GM12878 (cell line): ENCODE measurements at regions not wholly inside any gene's neighbourhood (a gene's known extent, or its start where the extent isn't known, plus 50 kb on each side); places are given as distances from the start of the nearest gene placed in this dataset.

ENCODE experiments used
- ATAC-seq: fragments of 200-7000 bp; cut with Tn5 transposase; 3 replicates; pipeline ENCODE4 v1.9.1; 2020; ENCODE audit warnings: mild to moderate bottlenecking, moderate library complexity
- BruUV-seq: library from RNA; stranded (reverse); fragments of 400-500 nt; replicated peaks from 2 replicates; lab custom pipeline; 2021; lab: Mats Ljungman, UMichigan
- CTCF ChIA-PET: fragments of 300-600 bp; sonication (Branson Sonifier 250); formaldehyde crosslinking; extraction: SDS; loops from one replicate; lab custom pipeline; 2021; ENCODE audit warnings: inconsistent platforms; lab: Yijun Ruan, JAX
- POLR2A ChIA-PET: fragments of 350-600 bp; formaldehyde crosslinking; extraction: SDS; loops from one replicate; lab custom pipeline; 2021; ENCODE audit warnings: inconsistent platforms; lab: Charles Lee
- RAD21 ChIA-PET: fragments of 300-600 bp; sonication (Branson Sonifier 250); formaldehyde crosslinking; loops from one replicate; lab custom pipeline; 2023; ENCODE audit warnings: antibody characterized with exemption; ENCODE audit not compliant: unreplicated experiment; lab: Charles Lee
- SMC1A ChIA-PET: fragments of 300-600 bp; sonication (Branson Sonifier 250); formaldehyde crosslinking; loops from one replicate; lab custom pipeline; 2023; ENCODE audit not compliant: unreplicated experiment, uncharacterized antibody; lab: Charles Lee
- DNase-seq: peaks from one replicate; pipeline ENCODE4 v3.0.0-alpha.2; 2011; ENCODE audit warnings: low read depth, low spot score
- FAIRE-seq: peaks from 3 replicates; lab custom pipeline; 2011; peaks lifted over from hg19 to GRCh38; lab: Jason Lieb, UNC
- H2AFZ ChIP-seq: 2 replicates; pipeline ENCODE4 v1.6.0; 2011; ENCODE audit warnings: low read depth, low read length, control low read depth; ENCODE audit not compliant: control insufficient read depth
- H3K27ac ChIP-seq: 2 replicates; pipeline ENCODE4 v1.5.1; 2011; ENCODE audit warnings: control low read depth; ENCODE audit not compliant: control insufficient read depth, insufficient read depth
- H3K27me3 ChIP-seq, 2 experiments: replicated peaks in 1 of 2; 2 replicates each; pipeline versions ENCODE4 v1.6.0 to v1.6.1; 2011; ENCODE audit warnings: low read length in 1 of 2; ENCODE audit not compliant: control insufficient read depth in 2 of 2, insufficient read depth in 2 of 2
- H3K36me3 ChIP-seq, 2 experiments: 2 replicates each; pipeline ENCODE4 v1.5.1; 2011; ENCODE audit warnings: low read length in 1 of 2; ENCODE audit not compliant: control insufficient read depth in 2 of 2, insufficient read depth in 2 of 2
- H3K4me1 ChIP-seq: 2 replicates; pipeline ENCODE4 v1.6.1; 2011; ENCODE audit warnings: mild to moderate bottlenecking, low read length, moderate library complexity, mixed read lengths; ENCODE audit not compliant: control insufficient read depth, insufficient read depth
- H3K4me2 ChIP-seq: 2 replicates; pipeline ENCODE4 v1.6.0; 2011; ENCODE audit warnings: control low read depth; ENCODE audit not compliant: control insufficient read depth, insufficient read depth
- H3K4me3 ChIP-seq: fragments of 200-600 bp; sonication (generic); 2 replicates; pipeline ENCODE4 v1.5.1; 2016
- H3K79me2 ChIP-seq: 2 replicates; pipeline ENCODE4 v1.6.0; 2011; ENCODE audit warnings: low read length; ENCODE audit not compliant: control insufficient read depth, insufficient read depth
- H3K9ac ChIP-seq: 2 replicates; pipeline ENCODE4 v1.8.0; 2011; ENCODE audit warnings: low read length, control low read depth, mixed read lengths; ENCODE audit not compliant: control insufficient read depth, insufficient read depth
- H3K9me3 ChIP-seq: replicated peaks from 3 replicates; pipeline ENCODE4 v1.5.1; 2011; ENCODE audit warnings: mild to moderate bottlenecking, low read length; ENCODE audit not compliant: control insufficient read depth, insufficient read depth
- H4K20me1 ChIP-seq: 2 replicates; pipeline ENCODE4 v1.6.0; 2011; ENCODE audit not compliant: control insufficient read depth, insufficient read depth
- ELK1 ChIP-seq: IDR thresholded peaks from 2 replicates; pipeline ENCODE4 v1.6.1; 2012; ENCODE audit warnings: low read depth, low read length, improper control_type of control experiment
- FOS ChIP-seq: IDR thresholded peaks from 3 replicates; pipeline ENCODE4 v1.6.1; 2011; ENCODE audit warnings: borderline replicate concordance; ENCODE audit not compliant: insufficient read length; ENCODE audit errors: extremely low read depth
- HSF1 ChIP-seq: fragments of 150-350 bp; IDR thresholded peaks from 2 replicates; pipeline ENCODE4 v1.6.1; 2014; ENCODE audit warnings: mild to moderate bottlenecking, low read depth, low read length
- IKZF2 ChIP-seq, 2 experiments: fragments of 450-650 bp; IDR thresholded peaks; 2 replicates each; pipeline ENCODE4 v1.6.1; 2017; ENCODE audit warnings: mild to moderate bottlenecking in 2 of 2, moderate library complexity in 2 of 2
- NBN ChIP-seq: fragments of 450-650 bp; IDR thresholded peaks from 2 replicates; pipeline ENCODE4 v1.6.1; 2016
- NR2C1 ChIP-seq: fragments of 450-650 bp; IDR thresholded peaks from 2 replicates; pipeline ENCODE4 v1.6.1; 2017; ENCODE audit warnings: antibody characterized with exemption, mild to moderate bottlenecking, moderate library complexity
- PAX8 ChIP-seq: fragments of 450-650 bp; IDR thresholded peaks from 2 replicates; pipeline ENCODE4 v1.6.1; 2017; ENCODE audit warnings: mild to moderate bottlenecking, moderate library complexity
- SMARCA5 ChIP-seq: fragments of 450-650 bp; IDR thresholded peaks from 2 replicates; pipeline ENCODE4 v1.6.1; 2017; ENCODE audit warnings: mild to moderate bottlenecking
- SP1 ChIP-seq: IDR thresholded peaks from one replicate; pipeline ENCODE4 v1.6.1; 2011; ENCODE audit warnings: low read depth, low read length
- SREBF2 ChIP-seq: IDR thresholded peaks from 2 replicates; pipeline ENCODE4 v1.6.1; 2012; ENCODE audit warnings: mild to moderate bottlenecking, low read length
- TCF3 ChIP-seq: IDR thresholded peaks from 2 replicates; pipeline ENCODE4 v1.6.1; 2012; ENCODE audit warnings: low read depth, mild to moderate bottlenecking, low read length, borderline replicate concordance; ENCODE audit not compliant: insufficient read depth
- ZSCAN29 ChIP-seq: fragments of 450-650 bp; IDR thresholded peaks from 2 replicates; pipeline ENCODE4 v1.6.1; 2017; ENCODE audit warnings: mild to moderate bottlenecking, moderate library complexity
- ZZZ3 ChIP-seq: IDR thresholded peaks from 2 replicates; pipeline ENCODE4 v1.6.1; 2011; ENCODE audit warnings: low read depth; ENCODE audit not compliant: control insufficient read depth, insufficient read length
- WGBS: methylation state at CpG from one replicate; pipeline ENCODE4 v1.1.6; 2016; ENCODE audit warnings: low lambda C conversion rate; ENCODE audit not compliant: insufficient replicate concordance, insufficient coverage; ENCODE audit errors: missing lambda C conversion rate; 5-methylcytosine and 5-hydroxymethylcytosine counted together
- in situ Hi-C: fragments of 300-500 bp; cut with MboI; formaldehyde crosslinking; loops from 9 replicates; pipeline ENCODE4 v1.14.3; 2018; ENCODE audit warnings: mixed read lengths
- intact Hi-C: fragments of 100-400 bp; cut with micrococcal nuclease; formaldehyde crosslinking; loops from one replicate; pipeline ENCODE4 v1.14.2; 2022; ENCODE audit not compliant: unreplicated experiment

GRCh38 chr1:208551024-208551423 is 306.8 kb upstream of the PLXNA2 start:
- Histone ChIP-seq H2AFZ (no peak overlapping the region), H3K9ac (no peak overlapping the region), H3K36me3 (no peaks in the 10 kb centered on the region), H3K4me2 (no peak overlapping the region), H3K9me3 (no peaks in the 10 kb centered on the region), H3K4me1 (no peaks in the 10 kb centered on the region), H3K27ac (no peak overlapping the region), H4K20me1 (no peaks in the 10 kb centered on the region), H3K79me2 (no peaks in the 10 kb centered on the region), H3K4me3 (no peak overlapping the region), H3K27me3 (no peaks in the 10 kb centered on the region)
- 22% methylated on average over 4 of the region's 4 CpGs for WGBS
- intact Hi-C loops (no loop called here), in situ Hi-C loops (no loop called here)
- FAIRE-seq (no peak), DNase-seq (no peak), ATAC-seq (no peak)
- no peak for TF ChIP-seq FOS
- no peak for TF ChIP-seq SMARCA5
- no peak for TF ChIP-seq SREBF2
- no peak for TF ChIP-seq SP1
- no peak for TF ChIP-seq HSF1
- TF ChIP-seq ZZZ3, result no peak
- POLR2A ChIA-PET, result no interaction called here
- SMC1A ChIA-PET, result interaction anchor here (1.0 kb wide), 1 partner anchor 9 kb away, joined by 3 read pairs; no protein-coding TSS in a partner anchor
- CTCF ChIA-PET, result no interaction called here
- no TSS peak for BruUV-seq
- RAD21 ChIA-PET, result no interaction called here

- Histone ChIP-seq H3K4me2 (no peak overlapping the region), H3K79me2 (no peaks in the 10 kb centered on the region), H3K36me3 (no peaks in the 10 kb centered on the region), H3K4me1 (no peaks in the 10 kb centered on the region), H3K4me3 (no peak overlapping the region), H3K27me3 (no peaks in the 10 kb centered on the region), H3K27ac (no peak overlapping the region), H3K9me3 (no peaks in the 10 kb centered on the region), H2AFZ (no peak overlapping the region), H3K9ac (no peak overlapping the region), H4K20me1 (no peaks in the 10 kb centered on the region)
- RAD21 ChIA-PET, result no interaction called here
- in situ Hi-C loops (no loop called here), intact Hi-C loops (no loop called here)
- no TSS peak for BruUV-seq
- SMC1A ChIA-PET, result interaction anchor here (1.0 kb wide), 1 partner anchor 10 kb away, joined by 3 read pairs; no protein-coding TSS in a partner anchor
- no peak for FAIRE-seq
- TF ChIP-seq ELK1, result no peak
- no peak for TF ChIP-seq TCF3
- no peak for TF ChIP-seq ZSCAN29
- TF ChIP-seq PAX8, result no peak
- no peak for TF ChIP-seq NBN
- TF ChIP-seq NR2C1, result no peak
- TF ChIP-seq IKZF2 (IDR thresholded peaks at IDR 0.05), result no peak
- TF ChIP-seq SP1, result no peak
- DNase-seq, result no peak
- no peak for ATAC-seq
- POLR2A ChIA-PET, result no interaction called here
- CTCF ChIA-PET, result no interaction called here
- WGBS, result 22% methylated on average over 5 of the region's 5 CpGs
Observed at GRCh38 chr1:208551633-208552320, 307.6 kb upstream of the PLXNA2 start.
